PC-9 (cell line): ENCODE measurements at regions not wholly inside any gene's neighbourhood (a gene's known extent, or its start where the extent isn't known, plus 50 kb on each side); places are given as distances from the start of the nearest gene placed in this dataset.

ENCODE experiments used
- BruUV-seq: library from RNA; stranded (reverse); fragments of 400-500 nt; replicated peaks from 2 replicates; lab custom pipeline; 2021; lab: Mats Ljungman, UMichigan
- CTCF ChIA-PET: fragments of 300-600 bp; sonication (Branson Sonifier 250); formaldehyde crosslinking; loops from one replicate; lab custom pipeline; 2022; ENCODE audit warnings: antibody characterized with exemption; lab: Charles Lee
- POLR2A ChIA-PET: fragments of 300-600 bp; sonication (Branson Sonifier 250); formaldehyde crosslinking; loops from one replicate; lab custom pipeline; 2022; ENCODE audit warnings: antibody characterized with exemption; ENCODE audit not compliant: unreplicated experiment; lab: Charles Lee
- DNase-seq, 2 experiments: peaks; one replicate each; pipeline versions ENCODE4 v3.0.0 to v3.0.0-alpha.2; 2015 to 2022; ENCODE audit warnings: mixed read lengths in 1 of 2
- H2AFZ ChIP-seq: fragments of 200-600 bp; sonication (generic); 2 replicates; pipeline ENCODE4 v1.8.1; 2017; ENCODE audit warnings: antibody characterized with exemption
- H3F3A ChIP-seq: fragments of 200-600 bp; sonication (generic); 2 replicates; pipeline ENCODE4 v1.8.1; 2017; ENCODE audit warnings: antibody characterized with exemption, mild to moderate bottlenecking, low read depth; ENCODE audit not compliant: insufficient read depth
- H3K27ac ChIP-seq: fragments of 200-600 bp; sonication (generic); 2 replicates; pipeline ENCODE4 v1.6.1; 2016; ENCODE audit warnings: mixed run types
- H3K27me3 ChIP-seq: fragments of 200-600 bp; sonication (generic); 2 replicates; pipeline ENCODE4 v1.6.1; 2016; ENCODE audit warnings: low read depth, mixed run types; ENCODE audit not compliant: insufficient read depth
- H3K36me3 ChIP-seq: fragments of 200-600 bp; sonication (generic); 2 replicates; pipeline ENCODE4 v1.6.1; 2016; ENCODE audit warnings: low read depth, mixed run types
- H3K4me1 ChIP-seq: fragments of 200-600 bp; sonication (generic); replicated peaks from 2 replicates; pipeline ENCODE4 v1.6.1; 2016; ENCODE audit warnings: mixed run types; ENCODE audit not compliant: insufficient read depth
- H3K4me2 ChIP-seq: fragments of 200-600 bp; sonication (generic); 2 replicates; pipeline ENCODE4 v1.6.1; 2017; ENCODE audit warnings: mixed run types
- H3K4me3 ChIP-seq: fragments of 200-600 bp; sonication (generic); 2 replicates; pipeline ENCODE4 v1.6.1; 2016; ENCODE audit warnings: mixed run types
- H3K79me2 ChIP-seq: fragments of 200-600 bp; sonication (generic); 2 replicates; pipeline ENCODE4 v1.6.1; 2017; ENCODE audit warnings: low read depth, mixed run types
- H3K9me2 ChIP-seq: fragments of 200-600 bp; sonication (generic); 2 replicates; pipeline ENCODE4 v1.8.1; 2017; ENCODE audit warnings: mild to moderate bottlenecking; ENCODE audit not compliant: insufficient read depth
- H3K9me3 ChIP-seq: fragments of 200-600 bp; sonication (generic); 2 replicates; pipeline ENCODE4 v1.8.1; 2016; ENCODE audit warnings: low read depth; ENCODE audit not compliant: insufficient read depth
- H4K20me1 ChIP-seq: fragments of 200-600 bp; sonication (generic); 2 replicates; pipeline ENCODE4 v1.8.1; 2017; ENCODE audit not compliant: insufficient read depth
- EZH2 ChIP-seq: fragments of 200-600 bp; sonication (generic); IDR thresholded peaks from 2 replicates; pipeline ENCODE4 v1.8.0; 2017; ENCODE audit warnings: antibody characterized with exemption, low read depth
- intact Hi-C: fragments of 100-400 bp; cut with micrococcal nuclease; formaldehyde crosslinking; loops from one replicate; pipeline ENCODE4 v1.10.0; 2022; ENCODE audit not compliant: unreplicated experiment
- TF ChIP-seq, protein P1 (sequence below): fragments of 200-600 bp; sonication (generic); conservative IDR thresholded peaks from 2 replicates; pipeline ENCODE4 v1.6.1; 2017; ENCODE audit warnings: mixed run types, antibody characterized with exemption, mild to moderate bottlenecking, moderate library complexity

DNA sequence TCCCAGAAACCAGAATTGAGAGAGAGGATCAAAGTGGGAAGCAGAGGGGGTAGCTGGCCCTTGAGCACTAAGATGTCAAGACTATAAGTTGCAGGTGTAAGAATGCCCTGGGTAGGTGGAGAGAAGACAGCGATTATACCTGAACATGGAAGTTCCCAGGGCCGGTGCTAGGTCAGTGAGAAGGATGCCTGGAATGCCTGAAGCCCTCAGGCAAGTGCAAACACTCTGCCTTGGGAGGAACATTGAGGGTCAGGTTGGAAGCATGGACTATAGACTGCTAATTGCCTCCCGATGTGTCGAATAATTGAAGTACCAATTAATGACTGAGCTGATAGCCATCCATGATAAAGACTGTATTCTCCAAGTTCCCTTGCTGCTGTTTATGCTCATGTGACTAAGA lies 185.5 kb downstream of the DMRT2 start:
- TF ChIP-seq EZH2 = no peak
- TF ChIP-seq, protein P1, sequence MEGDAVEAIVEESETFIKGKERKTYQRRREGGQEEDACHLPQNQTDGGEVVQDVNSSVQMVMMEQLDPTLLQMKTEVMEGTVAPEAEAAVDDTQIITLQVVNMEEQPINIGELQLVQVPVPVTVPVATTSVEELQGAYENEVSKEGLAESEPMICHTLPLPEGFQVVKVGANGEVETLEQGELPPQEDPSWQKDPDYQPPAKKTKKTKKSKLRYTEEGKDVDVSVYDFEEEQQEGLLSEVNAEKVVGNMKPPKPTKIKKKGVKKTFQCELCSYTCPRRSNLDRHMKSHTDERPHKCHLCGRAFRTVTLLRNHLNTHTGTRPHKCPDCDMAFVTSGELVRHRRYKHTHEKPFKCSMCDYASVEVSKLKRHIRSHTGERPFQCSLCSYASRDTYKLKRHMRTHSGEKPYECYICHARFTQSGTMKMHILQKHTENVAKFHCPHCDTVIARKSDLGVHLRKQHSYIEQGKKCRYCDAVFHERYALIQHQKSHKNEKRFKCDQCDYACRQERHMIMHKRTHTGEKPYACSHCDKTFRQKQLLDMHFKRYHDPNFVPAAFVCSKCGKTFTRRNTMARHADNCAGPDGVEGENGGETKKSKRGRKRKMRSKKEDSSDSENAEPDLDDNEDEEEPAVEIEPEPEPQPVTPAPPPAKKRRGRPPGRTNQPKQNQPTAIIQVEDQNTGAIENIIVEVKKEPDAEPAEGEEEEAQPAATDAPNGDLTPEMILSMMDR = no peak
- H3K4me2 ChIP-seq = no peak overlapping the region
- no peaks in the 10 kb centered on the region for H4K20me1 ChIP-seq
- intact Hi-C loops = no loop called here
- no peaks in the 10 kb centered on the region for H3K79me2 ChIP-seq
- H3K4me1 ChIP-seq = no peaks in the 10 kb centered on the region
- no peaks in the 10 kb centered on the region for H3K36me3 ChIP-seq
- H2AFZ ChIP-seq = no peak overlapping the region
- H3K27me3 ChIP-seq = no peaks in the 10 kb centered on the region
- H3K9me2 ChIP-seq = no peaks in the 10 kb centered on the region
- no peaks in the 10 kb centered on the region for H3F3A ChIP-seq
- POLR2A ChIA-PET = no interaction called here
- CTCF ChIA-PET = no interaction called here
- DNase-seq = no peak
- no peaks in the 10 kb centered on the region for H3K9me3 ChIP-seq
- no peak overlapping the region for H3K27ac ChIP-seq
- H3K4me3 ChIP-seq = no peak overlapping the region
- BruUV-seq = no TSS peak

DNA sequence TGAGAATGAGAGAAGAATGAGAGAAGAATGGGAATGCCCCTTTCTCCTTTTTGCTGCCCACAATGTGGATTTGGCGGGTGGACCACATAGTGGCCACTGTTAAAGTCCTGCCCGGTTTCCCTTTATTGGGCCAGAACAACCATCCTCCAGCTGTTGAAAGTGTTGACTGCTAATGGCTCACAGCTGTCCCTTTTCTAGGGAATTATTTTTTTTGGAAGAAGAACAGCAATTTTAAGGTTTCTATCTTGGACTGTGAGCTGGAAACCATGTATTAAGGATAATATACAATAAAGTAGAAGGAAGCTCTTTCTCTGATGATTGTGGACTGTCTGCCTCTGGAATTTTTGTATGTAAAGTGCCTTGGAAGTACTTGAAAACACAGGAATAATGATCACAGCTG lies 185.9 kb downstream of the DMRT2 start:
- Histone ChIP-seq H3K4me1 (no peaks in the 10 kb centered on the region), H3K27me3 (no peaks in the 10 kb centered on the region), H3K4me2 (no peak overlapping the region), H4K20me1 (no peaks in the 10 kb centered on the region), H3K4me3 (no peak overlapping the region), H3K79me2 (no peaks in the 10 kb centered on the region), H3K36me3 (no peaks in the 10 kb centered on the region), H3K27ac (no peak overlapping the region), H3K9me2 (no peaks in the 10 kb centered on the region), H3K9me3 (no peaks in the 10 kb centered on the region), H3F3A (no peaks in the 10 kb centered on the region), H2AFZ (no peak overlapping the region)
- DNase-seq = no peak
- TF ChIP-seq, protein P1 = no peak
- no peak for TF ChIP-seq EZH2
- CTCF ChIA-PET = no interaction called here
- intact Hi-C loops = no loop called here
- BruUV-seq = no TSS peak
- POLR2A ChIA-PET = no interaction called here

DNA sequence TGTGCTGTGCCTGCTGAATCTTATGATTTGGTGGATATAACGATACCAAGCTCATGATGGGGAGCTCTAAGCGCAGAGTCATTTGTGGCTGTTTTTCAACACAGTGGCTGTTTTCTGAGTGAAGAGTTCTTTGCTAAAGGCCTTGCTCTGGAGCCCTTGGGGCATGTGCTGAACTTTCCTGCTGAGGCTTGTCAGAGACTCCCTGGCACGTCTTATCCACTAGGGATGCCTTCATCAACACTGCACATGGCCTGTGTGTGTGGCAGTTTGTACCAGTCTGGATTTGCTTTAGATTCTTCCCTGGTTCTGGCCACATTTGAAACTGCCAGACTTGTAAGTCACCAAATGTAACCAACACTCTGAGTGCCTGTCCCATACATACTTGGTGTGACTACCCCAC lies 188.2 kb downstream of the DMRT2 start:
- TF ChIP-seq, protein P1 = no peak
- TF ChIP-seq EZH2 = no peak
- Histone ChIP-seq H3K9me2 (no peaks in the 10 kb centered on the region), H3K79me2 (no peaks in the 10 kb centered on the region), H3K4me3 (no peak overlapping the region), H3K36me3 (no peaks in the 10 kb centered on the region), H2AFZ (no peak overlapping the region), H3K9me3 (no peaks in the 10 kb centered on the region), H3F3A (no peaks in the 10 kb centered on the region), H4K20me1 (no peaks in the 10 kb centered on the region), H3K27me3 (no peaks in the 10 kb centered on the region), H3K27ac (no peak overlapping the region), H3K4me2 (no peak overlapping the region), H3K4me1 (no peaks in the 10 kb centered on the region)
- ChIA-PET CTCF (no interaction called here), POLR2A (no interaction called here)
- intact Hi-C loops = no loop called here
- no peak for DNase-seq
- no TSS peak for BruUV-seq
